ENCODE measurements at regions not wholly inside any gene's neighbourhood (a gene's known extent, or its start where the extent isn't known, plus 50 kb on each side); places are given as distances from the start of the nearest gene placed in this dataset.

DNA sequence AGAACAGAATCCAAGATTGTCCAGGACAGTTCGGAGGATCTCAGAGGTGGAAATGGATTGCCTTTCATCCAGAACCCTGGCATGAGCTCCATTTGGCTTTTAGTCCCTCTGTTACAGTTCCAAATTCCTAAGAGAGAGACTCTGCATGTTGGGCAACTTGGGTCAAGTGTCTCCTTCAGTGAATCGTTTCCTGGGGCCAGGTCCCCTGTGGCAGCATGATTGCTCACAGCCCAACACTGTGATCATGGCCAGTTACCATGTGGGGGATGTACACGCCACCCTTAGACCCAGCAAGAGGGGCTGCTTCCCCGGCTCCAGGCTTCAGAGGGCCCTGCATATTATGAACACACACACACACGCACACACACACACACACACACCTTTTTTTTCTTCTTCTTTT, 118.6 kb upstream of the GLI2 start:
- DNase-seq = no peak

DNA sequence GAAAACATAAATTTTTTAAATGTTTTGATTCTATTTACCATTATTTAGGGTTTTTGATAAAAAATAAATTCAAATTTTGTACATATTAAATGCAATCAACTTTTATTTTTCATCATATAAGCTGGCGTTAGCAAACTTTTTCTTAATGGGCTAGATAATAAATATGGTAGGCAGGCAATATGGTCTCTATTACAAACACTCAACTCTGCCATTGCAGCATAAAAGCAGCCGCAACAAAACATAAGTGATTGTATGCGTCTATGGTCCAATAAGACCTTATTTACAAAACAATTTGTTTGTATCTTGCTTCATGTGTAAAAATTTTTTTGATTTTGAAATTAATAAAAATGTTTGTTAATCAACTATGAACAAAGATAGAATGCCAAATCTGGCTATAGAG, 116.8 kb upstream of the GLI2 start:
- no peak for DNase-seq

DNA sequence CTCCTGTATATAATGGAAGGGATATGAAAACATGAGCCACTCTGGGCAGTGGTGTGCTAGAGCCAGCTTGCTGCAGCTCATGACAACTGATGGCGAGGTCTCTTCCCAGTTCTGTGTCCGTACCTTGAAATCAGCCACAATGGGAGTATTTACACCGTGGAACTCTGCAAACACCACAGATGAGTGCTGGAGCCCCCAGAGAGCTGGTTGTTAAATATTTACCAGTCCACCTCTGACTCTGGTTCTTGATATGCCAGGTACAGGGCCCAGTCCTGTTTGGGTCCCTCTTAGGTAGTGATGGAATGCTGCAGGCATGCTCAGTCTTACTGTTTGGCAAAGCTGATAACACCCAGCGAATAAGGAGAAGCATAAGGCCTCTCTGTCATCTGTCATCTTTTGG, 116.1 kb upstream of the GLI2 start:
- no peak for DNase-seq

DNA sequence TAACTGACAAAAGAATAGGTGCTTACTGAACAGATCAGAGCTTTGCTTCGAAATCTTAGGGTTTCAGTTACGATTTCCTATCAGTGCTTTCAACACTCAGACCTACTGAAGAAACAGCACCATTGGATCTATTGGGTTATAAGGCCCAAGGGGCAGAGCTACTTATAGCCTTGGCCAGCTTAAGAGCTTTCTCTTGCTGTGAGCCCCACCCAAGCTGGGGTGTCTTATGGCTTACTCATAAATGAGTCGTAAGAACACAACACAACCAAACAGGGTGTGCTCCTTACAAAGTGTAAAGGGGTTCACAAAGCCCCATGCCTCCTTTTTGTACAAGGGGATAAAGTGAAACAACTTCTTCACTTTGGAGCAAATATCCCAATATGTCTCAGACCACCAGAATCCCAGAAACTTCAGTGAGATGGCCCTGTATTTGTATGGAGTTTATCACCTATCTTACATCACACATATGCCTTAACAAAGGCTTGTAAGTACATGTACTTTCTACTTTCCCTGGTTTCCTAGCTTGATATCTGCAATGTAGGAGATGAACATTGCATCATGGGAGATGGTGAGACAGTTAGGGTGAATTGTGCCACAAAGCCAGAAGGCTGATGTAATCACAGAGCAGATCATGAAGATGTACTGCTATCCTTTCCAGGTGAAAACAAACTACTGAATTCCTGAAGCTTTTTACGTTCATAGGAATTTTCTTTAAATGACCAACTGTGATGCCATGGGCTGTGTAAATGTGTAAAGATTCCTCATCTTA, 115.5 kb upstream of the GLI2 start:
- no peak for DNase-seq

DNA sequence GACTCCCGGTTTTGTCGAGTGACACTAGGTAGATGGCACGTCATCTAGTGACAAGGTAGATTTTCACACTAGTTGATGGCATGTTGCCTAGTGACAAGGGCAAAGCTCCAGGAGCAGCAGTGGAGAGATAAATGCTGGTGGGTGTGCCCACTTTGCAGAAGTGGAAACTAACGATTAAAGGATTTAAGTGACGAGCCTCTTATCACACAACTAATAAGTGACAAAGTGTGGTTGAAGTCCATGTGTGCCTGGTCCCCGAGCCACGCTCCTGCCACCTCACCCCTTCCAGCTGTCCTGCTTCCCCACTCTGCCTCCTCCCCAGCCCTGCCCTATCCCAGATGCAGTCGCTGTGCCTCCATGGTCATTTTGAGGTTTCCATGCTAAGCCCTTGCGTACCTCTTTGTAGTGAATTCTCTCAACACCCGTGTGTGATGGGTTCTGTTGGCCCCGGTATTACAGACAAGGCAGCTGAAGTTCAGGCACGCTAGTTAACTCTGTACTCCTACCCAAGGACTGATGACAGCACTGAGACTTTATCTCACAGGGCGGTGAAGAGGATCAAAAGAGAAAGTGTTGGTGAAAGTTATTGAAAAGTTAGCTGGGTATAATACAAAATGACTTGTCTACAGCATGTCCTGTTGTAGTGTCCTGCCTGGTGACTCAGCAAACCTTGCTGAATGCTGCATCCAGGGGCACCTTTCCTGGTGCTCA, 113.4 kb upstream of the GLI2 start:
- no peak for DNase-seq

DNA sequence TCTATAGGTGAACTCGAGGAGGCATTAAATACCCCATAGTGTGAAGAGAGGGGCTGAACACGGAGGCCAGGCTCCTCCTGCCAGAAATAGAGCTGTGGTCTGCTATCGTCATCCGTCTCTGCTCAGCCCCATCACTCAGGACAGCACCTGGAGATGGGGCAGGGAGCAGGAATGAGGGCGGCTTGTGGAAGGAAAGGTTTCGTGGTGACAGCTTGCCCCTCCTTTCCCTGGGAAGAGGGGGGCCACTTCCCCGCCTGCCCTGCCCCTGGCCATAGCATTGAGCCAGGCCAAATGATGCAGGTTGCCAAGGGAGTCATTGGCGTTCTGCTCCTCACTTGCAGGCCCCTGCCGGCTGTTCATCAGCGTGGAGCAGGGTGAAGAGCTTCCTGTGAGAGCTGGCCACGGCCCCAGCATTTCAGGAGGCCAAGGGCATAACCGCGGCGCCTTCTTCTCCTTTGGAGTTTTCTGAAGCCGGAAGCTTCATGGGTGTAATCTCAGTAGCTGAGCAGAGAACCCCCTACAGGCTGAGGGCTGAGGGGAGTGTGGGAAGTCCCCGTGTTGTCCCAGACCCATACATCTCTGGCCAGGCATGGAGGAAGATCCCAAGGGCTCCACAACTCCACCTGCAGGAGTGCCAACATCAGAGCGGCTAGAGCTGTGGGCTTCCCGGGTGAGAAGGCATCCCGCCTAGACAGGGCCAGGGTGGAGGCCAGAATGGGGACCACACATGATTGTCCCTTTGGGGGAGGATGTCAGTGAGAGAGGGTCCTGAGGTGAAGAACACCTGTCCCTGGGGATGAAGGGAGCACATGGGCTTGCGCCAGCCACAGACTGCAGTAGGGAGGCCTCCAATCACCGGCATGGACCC, 112.5 kb upstream of the GLI2 start:
- no peak for DNase-seq

DNA sequence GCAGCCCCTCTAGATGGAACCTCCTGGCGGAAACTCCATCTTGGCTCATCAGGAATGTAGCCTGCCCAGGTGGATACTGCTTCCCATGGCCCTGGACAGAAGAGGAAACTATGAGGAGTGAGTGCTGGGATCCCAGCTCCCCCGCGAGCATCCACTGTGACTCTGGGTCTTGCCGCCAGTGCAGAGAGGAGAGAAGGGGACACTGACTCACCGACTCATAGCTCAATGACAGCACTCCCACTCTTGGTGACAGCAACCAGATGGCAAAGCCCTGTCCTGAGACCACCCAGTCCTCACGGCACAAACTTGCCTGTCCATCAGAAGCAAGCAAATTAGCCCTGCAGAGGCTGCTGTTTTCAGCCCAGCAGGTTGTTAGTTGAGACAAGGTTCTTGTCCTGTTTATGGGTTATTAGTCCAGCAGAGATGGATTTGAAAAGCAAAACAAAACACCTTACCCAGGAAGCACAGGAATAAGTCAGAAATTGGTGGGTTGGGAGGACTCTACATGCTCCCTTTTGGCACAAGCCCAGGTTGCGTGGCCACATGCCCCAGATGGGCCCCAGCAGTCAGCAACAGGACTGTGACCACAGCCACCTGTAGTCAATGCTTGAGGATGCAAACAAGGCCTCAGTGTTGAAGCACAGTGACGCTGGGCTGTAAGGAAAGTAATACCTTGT, 111.5 kb upstream of the GLI2 start:
- no peak for DNase-seq

DNA sequence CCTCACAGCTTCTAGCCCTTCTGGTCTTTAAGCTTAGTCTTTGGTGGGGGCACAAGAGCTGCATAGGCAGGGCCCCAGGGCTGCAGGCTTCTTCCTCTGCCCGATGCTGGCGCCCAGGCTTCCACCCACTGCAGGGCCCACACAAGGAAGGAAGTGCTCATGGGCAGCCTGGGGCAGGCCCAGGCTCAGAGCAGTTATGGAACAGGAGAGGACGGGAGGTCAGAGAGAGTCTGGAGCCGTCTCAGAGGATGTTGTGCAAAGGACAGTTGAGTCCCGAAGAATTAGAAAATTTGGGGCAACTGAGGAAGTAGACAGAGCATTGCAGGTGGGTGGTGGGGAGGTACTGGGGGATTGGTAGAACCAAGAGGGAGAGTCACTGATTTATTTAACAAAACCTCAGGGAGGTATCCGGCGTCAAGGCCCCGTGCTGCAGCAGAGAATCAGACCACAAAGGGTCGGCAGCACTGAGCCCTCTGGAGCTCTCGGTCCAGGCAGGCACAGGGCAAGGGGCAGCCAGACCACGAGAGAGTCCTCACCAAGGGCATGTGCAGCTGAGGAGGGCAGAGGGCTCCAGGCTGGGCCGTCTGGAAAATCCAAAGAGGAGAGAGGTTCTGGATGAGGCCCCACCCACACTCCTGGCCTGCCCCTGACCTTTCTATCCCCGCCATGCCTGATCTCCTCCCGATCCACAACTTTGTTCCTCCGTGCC, 110.8 kb upstream of the GLI2 start:
- DNase-seq = no peak

DNA sequence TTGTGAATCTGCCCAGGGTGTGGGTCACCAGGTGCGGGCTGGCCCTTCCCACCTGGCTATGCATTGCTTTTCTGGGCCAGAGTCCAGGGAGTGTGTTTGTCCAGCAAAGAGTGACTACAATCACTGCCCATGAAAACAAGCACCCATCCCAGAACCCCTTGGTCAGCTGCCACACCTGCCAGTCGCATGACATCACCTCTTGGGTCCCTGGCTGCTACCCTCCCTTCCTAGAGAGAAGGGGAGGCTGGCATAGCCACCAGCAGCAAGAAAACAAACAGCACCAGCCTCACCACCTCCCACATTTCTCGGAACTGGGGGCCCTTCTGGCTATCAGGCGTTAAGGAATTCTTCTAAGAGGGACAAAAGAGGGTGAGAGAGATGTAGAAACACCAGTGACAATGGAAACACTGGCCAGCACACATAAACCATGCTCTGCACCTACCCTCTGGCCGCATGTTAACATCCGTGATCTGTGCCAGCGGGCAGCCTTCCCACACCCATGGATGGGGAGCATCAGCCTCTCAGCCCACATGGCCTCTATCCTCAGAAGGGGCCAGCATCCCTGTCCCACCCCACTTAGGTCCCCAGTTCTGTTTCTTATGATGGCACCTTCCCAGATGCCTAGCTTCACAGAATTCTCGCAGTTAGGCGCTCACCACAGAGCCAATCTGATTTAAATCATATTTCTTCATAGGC, 109.7 kb upstream of the GLI2 start:
- no peak for DNase-seq

DNA sequence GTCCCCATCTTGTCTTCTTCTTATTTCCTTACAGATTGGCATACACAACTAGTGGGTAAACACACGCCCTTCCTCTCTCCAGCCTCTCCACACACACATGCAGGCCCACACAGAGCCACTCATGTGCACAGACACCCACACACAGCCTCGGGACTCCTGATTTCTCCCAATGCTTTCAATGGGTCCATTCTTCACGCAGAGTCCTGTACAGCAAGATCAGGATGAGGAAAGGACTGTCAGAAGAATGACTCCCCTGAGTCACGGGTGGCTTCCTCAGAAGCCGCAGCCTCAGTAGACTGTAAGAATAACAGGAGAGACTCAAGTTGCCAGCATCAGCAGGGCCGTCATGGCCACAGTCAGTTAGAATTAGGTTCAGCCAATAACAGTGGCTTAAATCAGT, 109.1 kb upstream of the GLI2 start:
- DNase-seq = no peak

DNA sequence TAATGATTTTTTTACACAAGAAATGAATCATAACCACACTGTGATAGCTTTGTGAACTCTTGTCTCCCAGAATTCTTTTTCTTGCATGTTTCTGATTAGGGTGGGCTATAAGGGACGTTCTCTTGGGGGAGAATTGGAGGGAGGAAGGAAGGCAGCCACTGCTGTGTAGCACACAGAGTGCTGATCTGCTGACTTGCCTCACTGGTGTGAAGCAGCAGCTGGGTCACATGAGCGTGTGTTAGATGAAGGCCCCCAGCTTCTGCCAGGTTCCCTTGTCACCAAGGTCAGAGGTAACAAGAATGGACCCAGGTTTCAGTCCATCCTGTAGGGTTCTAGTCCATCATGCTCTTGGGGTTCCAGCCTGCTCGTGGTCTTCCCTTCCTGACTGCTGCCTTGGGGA, 107.4 kb upstream of the GLI2 start:
- DNase-seq = no peak

DNA sequence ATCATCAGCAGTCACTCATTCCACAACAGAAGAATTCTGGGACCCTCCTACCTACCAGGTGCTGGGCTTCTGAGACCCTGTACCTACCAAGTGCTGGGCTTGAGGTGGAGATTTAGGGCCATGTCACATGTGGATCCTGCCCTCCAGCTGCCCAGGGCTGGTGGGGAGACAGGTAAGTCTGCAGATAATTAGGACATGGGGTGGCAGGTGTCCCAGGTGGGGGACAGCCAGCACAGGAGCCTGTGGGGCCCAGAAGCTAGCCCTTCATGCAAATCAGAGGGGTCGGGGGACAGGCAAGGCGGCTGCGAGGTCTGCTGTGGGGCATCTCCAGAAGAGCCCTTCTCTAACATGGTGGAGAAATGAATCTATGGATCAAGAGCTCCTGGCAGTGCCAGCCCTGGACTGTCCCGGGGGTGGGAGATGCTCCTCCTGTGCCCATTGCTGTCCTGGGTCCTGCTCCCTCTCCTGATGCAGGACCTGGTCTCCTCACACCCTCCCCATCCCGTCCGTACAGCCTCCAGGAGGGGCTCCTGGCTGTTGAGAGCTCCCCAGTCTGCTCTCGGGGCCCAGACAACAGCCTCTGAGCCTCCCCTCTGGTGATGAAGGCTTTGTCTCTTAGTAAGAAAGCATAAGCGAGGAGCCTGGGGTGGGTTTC, 106.3 kb upstream of the GLI2 start:
- DNase-seq = no peak

DNA sequence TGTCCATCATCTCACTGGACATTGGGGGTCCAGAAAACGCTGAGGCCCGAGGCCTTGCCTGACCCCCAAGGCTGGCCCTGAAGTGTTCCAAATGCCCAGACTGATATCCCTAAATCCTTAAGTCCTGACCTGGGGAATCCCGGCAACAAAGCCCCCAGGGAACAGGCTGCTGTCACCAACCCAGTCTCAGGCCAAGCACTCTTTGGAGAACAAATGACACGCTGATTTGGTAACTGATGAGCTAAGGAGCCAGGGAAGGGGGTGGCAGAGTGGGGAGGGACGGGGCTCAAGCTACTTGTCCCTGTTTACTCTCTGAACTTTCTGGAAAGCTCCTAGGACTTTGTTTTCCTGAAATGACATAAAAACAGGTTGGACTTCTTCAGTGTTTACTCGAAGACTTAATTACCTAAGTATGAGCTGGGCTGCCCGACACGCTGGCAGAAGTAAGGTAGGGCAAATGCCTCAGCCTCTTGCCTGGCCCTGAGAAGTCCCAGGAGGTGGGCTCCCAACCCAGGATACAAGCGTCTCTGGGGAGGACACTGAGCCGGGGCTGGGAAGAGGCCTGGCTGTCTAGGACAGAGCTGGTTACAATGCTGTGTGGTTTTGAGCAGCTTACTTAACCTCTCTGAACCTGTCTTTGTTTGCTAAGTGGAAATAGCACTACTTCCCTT, 105.5 kb upstream of the GLI2 start:
- no peak for DNase-seq

DNA sequence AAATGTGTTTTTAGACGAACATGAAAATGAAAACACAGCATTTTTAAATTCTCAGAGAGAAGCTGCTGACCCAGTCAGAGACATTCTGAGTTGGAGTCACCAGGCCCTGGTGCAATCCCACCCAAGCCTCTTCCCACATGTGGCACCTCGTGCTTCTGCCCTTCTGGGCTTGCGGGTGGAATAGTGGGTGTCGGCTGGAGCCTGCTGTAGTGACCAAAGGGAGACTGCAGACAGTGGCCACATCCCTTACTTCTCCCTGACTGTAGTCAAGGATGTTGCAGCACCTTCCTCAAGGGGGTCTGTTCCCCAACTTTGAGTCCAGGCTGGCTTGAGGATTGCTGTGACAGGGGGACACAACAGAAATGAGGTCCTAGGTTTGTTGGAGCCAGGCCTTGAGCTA, 104.4 kb upstream of the GLI2 start:
- DNase-seq = no peak

DNA sequence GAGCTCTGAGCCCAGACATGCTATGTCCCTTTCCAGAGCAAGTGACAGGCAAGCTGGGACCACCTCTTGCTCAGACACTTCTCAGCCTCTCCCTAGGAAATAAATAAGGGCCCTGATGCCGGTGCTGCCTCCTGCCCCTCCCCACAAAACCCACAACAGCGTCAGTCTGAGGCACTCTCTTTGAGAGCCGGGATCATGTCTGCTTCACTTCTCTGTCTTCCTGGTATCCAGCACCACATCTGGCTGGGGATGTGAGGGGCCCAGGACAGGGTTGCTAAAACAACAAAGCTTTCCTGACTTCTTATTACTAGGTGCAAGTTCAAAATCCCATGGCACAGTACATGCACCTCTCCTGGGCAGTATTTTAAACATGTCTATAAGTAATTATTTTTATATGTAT, 103.9 kb upstream of the GLI2 start:
- no peak for DNase-seq

DNA sequence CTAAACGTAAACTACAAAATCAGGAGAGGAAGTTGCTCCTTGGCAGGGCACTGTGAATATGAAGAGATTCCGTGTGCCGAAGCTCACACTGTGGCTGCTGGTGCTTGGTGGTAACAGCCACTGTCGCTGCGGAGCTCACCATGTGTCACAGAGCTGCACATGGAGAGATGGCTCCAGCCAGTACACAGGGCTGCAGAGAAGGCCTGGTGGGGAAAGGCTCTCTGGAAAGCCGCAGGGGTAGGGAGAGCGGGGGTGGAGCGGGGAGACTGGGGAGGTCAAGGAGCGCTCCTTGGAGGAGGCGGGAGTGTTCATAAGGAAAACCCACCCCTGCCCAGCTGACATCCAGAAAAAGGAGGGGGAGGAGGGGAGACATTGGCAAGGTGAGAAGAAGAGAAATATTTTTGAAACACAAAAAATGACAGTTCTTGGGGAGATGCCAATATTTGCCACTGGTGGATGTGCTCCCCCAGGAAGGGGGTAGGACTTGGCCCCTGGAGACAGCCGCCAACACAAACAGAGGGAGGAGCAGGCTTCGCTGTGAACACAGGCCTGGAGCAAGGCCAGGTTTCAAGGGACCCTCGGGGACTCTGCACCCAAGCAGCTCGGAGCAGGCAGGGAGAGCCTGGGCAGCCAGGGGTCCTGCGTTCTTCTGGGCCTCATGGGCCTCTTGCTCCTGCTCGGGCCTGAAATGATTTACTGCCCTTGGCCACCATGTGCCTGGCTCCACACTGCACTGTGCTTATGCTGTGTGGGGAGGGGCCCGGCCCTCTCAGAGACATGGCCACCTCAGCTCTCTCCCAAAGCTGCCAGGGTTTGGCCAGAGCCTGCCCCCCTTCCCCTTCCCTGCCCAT, 102.6 kb upstream of the GLI2 start:
- no peak for DNase-seq

DNA sequence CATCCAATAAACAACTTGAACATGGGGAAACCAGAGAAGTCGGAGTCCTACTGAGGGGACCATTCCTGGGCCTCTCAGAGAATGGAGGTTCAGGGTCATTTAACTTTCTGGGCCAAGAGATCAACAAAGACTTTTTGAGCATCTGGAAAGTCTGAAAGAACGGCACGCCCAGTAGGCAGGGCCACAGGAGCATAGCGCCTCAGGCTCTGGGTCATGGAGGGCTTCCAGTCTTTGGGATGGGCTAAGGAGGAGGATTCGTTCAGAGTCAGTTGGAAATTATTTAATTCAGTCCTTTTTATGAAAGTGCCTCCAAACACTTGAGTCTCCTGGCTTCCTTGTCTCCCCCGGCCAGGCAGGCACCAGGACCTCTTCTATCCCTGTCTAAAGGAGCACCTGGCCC, 101.1 kb upstream of the GLI2 start:
- no peak for DNase-seq

DNA sequence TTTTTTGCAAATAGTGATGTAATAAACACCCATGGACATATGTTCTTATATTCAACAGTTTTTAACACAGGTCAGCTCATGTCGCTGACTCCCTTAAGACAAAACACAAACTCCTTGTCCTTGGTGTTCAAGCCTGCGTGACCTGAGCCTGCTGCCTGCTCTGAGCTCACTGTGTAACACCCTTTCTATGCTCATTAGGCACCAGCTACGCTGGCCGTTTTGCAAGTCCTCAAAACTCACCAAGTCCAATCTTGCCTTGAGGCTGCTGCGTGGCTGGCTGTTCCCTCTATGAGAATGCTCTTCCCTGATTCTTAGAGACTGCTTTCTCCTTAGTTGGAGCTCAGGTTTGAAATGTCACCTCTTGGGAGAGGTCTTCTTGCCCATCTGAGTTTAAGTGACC, 100.5 kb upstream of the GLI2 start:
- no peak for DNase-seq

DNA sequence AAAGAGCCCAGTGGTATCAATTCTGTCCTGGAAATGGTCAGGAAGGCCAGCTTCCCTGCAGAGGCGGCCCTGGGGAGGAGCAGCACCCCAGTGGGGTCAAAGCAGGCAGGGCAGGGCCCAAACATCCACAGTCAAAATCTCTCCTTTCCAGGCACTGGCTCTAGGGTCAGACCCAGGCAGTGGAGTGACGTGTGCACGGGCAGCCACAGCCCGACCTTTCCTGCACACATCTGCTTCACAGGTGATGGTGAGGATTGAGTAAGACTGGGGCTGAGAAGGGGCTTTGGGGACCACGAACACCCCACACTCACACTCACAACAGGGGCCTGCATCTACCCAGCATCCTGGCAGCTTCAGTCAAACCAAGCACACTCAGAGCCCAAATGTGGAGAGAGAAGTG, 97.8 kb upstream of the GLI2 start:
- DNase-seq = no peak

DNA sequence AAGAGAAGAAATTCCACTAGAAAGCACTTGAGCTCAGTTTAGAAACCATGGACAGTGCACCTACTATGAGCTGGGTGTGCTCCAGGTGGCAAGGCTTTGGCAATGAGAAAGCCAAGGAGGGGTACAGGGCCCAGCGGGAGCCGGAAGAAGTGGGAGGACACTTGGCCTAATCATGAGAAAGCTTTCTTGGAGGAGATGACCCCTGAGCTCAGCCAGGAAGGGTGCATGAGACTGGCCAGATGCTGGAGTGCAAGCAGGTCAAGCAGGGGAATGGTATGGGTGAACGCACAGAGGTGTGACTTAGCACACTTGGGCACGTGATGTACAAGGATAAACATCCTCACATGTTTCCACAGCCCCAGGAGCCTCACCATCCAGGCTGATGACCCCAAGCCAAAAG, 97.2 kb upstream of the GLI2 start:
- no peak for DNase-seq

Data from NCI-H187 (cell line).